Testis (tissue), 2 donors: ENCODE measurements at regions not wholly inside any gene's neighbourhood (a gene's known extent, or its start where the extent isn't known, plus 50 kb on each side); places are given as distances from the start of the nearest gene placed in this dataset.

Experiments used
- DNase-seq: peaks from one replicate; pipeline ENCODE4 v3.0.0-alpha.2; 2019
- H3K27ac ChIP-seq, 2 donors: fragments of 200-600 bp; sonication (generic); one replicate each; pipeline ENCODE4 v1.5.1; 2019
- H3K27me3 ChIP-seq: fragments of 200-600 bp; sonication (generic); one replicate; pipeline ENCODE4 v1.5.1; 2019
- H3K36me3 ChIP-seq: fragments of 200-600 bp; sonication (generic); one replicate; pipeline ENCODE4 v1.5.1; 2017; ENCODE audit warnings: low read depth; ENCODE audit errors: missing control alignments
- H3K4me1 ChIP-seq: fragments of 200-600 bp; sonication (generic); one replicate; pipeline ENCODE4 v1.5.1; 2019
- H3K4me3 ChIP-seq, 2 donors: fragments of 200-600 bp; sonication (generic); one replicate each; pipeline ENCODE4 v1.5.1; 2017 to 2019
- H3K9me3 ChIP-seq: fragments of 200-600 bp; sonication (generic); one replicate; pipeline ENCODE4 v1.5.1; 2017
- CTCF ChIP-seq, 3 experiments: fragments of 450-650 bp in 2 of 3; fragments of 200-600 bp in 1 of 3; sonication (generic) in 1 of 3; IDR thresholded peaks; one replicate each; pipeline ENCODE4 v1.5.1; 2016 to 2019; ENCODE audit warnings: antibody characterized with exemption in 3 of 3, mild to moderate bottlenecking in 2 of 3, moderate library complexity in 1 of 3
- POLR2A ChIP-seq: fragments of 450-650 bp; IDR thresholded peaks from one replicate; pipeline ENCODE4 v1.6.1; 2017; ENCODE audit warnings: antibody characterized with exemption, mild to moderate bottlenecking, moderate library complexity
- WGBS, 2 donors: methylation state at CpG; one replicate each; pipeline ENCODE4 v1.1.5; 2018; 5-methylcytosine and 5-hydroxymethylcytosine counted together
- intact Hi-C: fragments of 100-400 bp; cut with DNase I; formaldehyde crosslinking; loops from one replicate; pipeline ENCODE4 v1.15.1; 2023; ENCODE audit warnings: low total_unique reads

GRCh38 chr10:130611239-130611638, 475.0 kb downstream of the GLRX3 start:
- no peak overlapping the region for H3K4me3 ChIP-seq
- WGBS, 2 donors, result 85 to 95% methylated on average over 3 to 5 of the region's 5 CpGs
- H3K4me1 ChIP-seq, result no peaks in the 10 kb centered on the region
- TF ChIP-seq POLR2A (no peak), CTCF (IDR thresholded peaks at IDR 0.05) (no peak)
- H3K9me3 ChIP-seq, result no peaks in the 10 kb centered on the region
- no peak overlapping the region for H3K27ac ChIP-seq
- no peak for DNase-seq
- no peaks in the 10 kb centered on the region for H3K27me3 ChIP-seq
- intact Hi-C loops, result no loop called here
- no peaks in the 10 kb centered on the region for H3K36me3 ChIP-seq

GRCh38 chr10:130615457-130615856, 479.3 kb downstream of the GLRX3 start:
- no peak overlapping the region for H3K27ac ChIP-seq
- WGBS, 2 donors, result 34 to 43% methylated on average over 4 of the region's 4 CpGs
- no peaks in the 10 kb centered on the region for H3K4me1 ChIP-seq
- H3K36me3 ChIP-seq, result no peaks in the 10 kb centered on the region
- no peak overlapping the region for H3K4me3 ChIP-seq
- intact Hi-C loops, result no loop called here
- H3K9me3 ChIP-seq, result no peaks in the 10 kb centered on the region
- DNase-seq, result no peak
- H3K27me3 ChIP-seq, result no peaks in the 10 kb centered on the region
- TF ChIP-seq CTCF (IDR thresholded peaks at IDR 0.05) (no peak), POLR2A (no peak)

GRCh38 chr10:130617985-130618384, 481.8 kb downstream of the GLRX3 start:
- TF ChIP-seq POLR2A (no peak), CTCF (IDR thresholded peaks at IDR 0.05) (no peak)
- Histone ChIP-seq H3K4me1 (no peaks in the 10 kb centered on the region), H3K9me3 (no peaks in the 10 kb centered on the region), H3K27me3 (no peaks in the 10 kb centered on the region), H3K36me3 (no peaks in the 10 kb centered on the region), H3K4me3 (no peak overlapping the region), H3K27ac (no peak overlapping the region)
- 53 to 85% methylated on average over 1 of the region's 1 CpG for WGBS, 2 donors
- intact Hi-C loops, result no loop called here
- no peak for DNase-seq

- 64 to 70% methylated on average over 2 of the region's 2 CpGs for WGBS, 2 donors
- Histone ChIP-seq H3K4me3 (no peak overlapping the region), H3K36me3 (no peaks in the 10 kb centered on the region), H3K27me3 (no peaks in the 10 kb centered on the region), H3K9me3 (no peaks in the 10 kb centered on the region), H3K27ac (no peak overlapping the region), H3K4me1 (no peaks in the 10 kb centered on the region)
- no peak for TF ChIP-seq POLR2A
- no peak for TF ChIP-seq CTCF (IDR thresholded peaks at IDR 0.05)
- no peak for DNase-seq
- intact Hi-C loops, result no loop called here
Observed at GRCh38 chr10:130618647-130619046, 482.5 kb downstream of the GLRX3 start.

- Histone ChIP-seq H3K27ac (no peak overlapping the region), H3K4me1 (no peaks in the 10 kb centered on the region), H3K4me3 (no peak overlapping the region), H3K27me3 (no peaks in the 10 kb centered on the region), H3K36me3 (no peaks in the 10 kb centered on the region), H3K9me3 (no peaks in the 10 kb centered on the region)
- TF ChIP-seq CTCF (IDR thresholded peaks at IDR 0.05) (no peak), POLR2A (no peak)
- DNase-seq, result no peak
- intact Hi-C loops, result no loop called here
- WGBS, 2 donors, result 75 to 76% methylated on average over 8 of the region's 8 CpGs
Observed at GRCh38 chr10:130621231-130621775, 485.1 kb downstream of the GLRX3 start.
